ENCODE measurements at regions not wholly inside any gene's neighbourhood (a gene's known extent, or its start where the extent isn't known, plus 50 kb on each side); places are given as distances from the start of the nearest gene placed in this dataset.

DNA sequence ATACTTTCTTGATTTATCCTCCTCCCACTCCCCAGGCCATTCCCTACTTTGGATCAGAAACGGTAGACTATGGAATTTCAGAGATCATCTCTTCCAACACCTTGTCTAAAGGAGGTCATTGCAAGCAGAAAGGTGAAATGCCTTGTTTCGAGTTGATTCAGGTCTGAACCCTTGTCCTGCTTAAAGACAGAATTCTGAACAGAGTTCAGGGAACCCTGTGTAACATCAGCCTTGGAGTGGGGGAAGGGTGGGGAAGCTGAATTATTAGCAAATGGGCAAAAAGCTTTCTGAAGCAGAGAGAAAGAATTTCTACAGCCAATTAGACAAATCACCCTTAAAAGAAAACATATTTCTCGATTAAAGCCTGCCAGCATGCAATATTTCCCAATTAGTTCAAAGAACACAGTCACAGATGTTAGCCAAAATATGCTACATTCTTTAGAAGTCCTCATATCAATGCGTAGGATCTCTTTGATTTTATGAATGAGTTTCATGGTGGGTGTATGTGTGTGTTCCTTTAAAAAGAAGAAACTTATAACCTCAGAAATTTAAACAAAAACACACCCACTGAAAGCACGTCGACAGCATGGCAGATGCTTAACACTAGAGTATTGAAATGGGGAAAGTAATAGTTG, 353.1 kb downstream of the RND3 start:
- ATAC-seq (no peak), DNase-seq (no peak)
- no peak overlapping the region for H3K4me3 Mint-ChIP-seq
- H3K27me3 Mint-ChIP-seq, result no peaks in the 10 kb centered on the region
- H3K36me3 Mint-ChIP-seq (ENCODE audit: low read depth), result no peaks in the 10 kb centered on the region
- H3K9me3 Mint-ChIP-seq, result peaks cover 8% of the 10 kb centered on the region
- no peaks in the 10 kb centered on the region for H3K4me1 Mint-ChIP-seq
- H3K27ac Mint-ChIP-seq, result no peak overlapping the region

DNA sequence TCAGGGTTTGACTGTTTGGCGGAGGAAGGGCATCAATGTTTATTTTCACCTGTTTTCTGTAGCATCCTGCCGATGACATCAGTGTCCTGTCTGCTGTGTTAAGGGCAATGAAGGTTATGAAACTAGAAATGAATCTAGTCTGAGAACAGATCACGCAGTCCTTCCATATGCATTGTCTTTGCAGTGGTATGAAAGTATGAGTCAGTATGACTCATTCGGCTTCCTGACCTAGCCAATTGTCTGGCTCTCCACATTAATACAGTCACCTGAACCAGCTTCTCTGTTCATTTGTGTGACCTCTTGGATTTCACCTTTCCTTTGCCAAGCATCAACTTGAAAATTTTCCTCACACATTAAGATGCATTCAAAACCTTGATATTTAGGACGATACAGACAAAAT, 353.8 kb downstream of the RND3 start:
- Mint-ChIP-seq H3K4me1 (no peaks in the 10 kb centered on the region), H3K36me3 (ENCODE audit: low read depth) (no peaks in the 10 kb centered on the region), H3K27me3 (no peaks in the 10 kb centered on the region), H3K9me3 (peaks cover 9% of the 10 kb centered on the region), H3K27ac (no peak overlapping the region), H3K4me3 (no peak overlapping the region)
- no peak for DNase-seq
- ATAC-seq, result peak; percentile 80

DNA sequence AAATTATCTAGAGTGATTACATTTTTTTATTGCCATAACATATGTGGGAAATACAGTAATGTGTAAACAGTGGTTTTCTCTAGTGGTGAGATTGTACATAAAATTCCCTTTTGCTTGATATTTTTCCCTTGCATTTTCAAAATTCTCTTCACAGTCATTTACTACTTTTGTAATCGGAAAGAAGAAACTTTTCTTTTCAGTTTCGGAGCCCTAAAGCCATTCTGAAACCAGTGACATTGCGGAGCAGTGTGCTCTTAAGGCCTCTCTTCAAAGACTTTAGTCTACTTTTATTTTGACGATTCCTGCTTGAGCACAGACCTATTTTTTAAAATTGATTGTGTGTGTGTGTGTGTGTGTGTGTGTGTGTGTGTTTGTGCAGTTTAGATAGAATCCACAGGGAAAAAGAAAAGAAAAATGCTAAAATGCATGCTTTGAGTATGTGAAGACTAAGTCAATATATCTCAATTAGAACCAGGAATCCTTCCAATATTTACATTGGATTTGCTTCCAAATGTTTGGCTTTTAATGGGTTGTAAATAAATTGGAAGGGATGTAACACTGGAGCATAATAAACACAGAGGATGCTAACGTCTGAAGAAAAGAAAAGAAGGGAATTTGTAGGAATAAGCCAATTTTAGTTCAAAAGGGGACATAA, 357.4 kb downstream of the RND3 start:
- no peak for DNase-seq
- Mint-ChIP-seq H3K4me1 (no peaks in the 10 kb centered on the region), H3K4me3 (no peak overlapping the region), H3K9me3 (peaks cover 7% of the 10 kb centered on the region), H3K27ac (no peak overlapping the region), H3K27me3 (no peaks in the 10 kb centered on the region), H3K36me3 (ENCODE audit: low read depth) (no peaks in the 10 kb centered on the region)
- ATAC-seq, result no peak

DNA sequence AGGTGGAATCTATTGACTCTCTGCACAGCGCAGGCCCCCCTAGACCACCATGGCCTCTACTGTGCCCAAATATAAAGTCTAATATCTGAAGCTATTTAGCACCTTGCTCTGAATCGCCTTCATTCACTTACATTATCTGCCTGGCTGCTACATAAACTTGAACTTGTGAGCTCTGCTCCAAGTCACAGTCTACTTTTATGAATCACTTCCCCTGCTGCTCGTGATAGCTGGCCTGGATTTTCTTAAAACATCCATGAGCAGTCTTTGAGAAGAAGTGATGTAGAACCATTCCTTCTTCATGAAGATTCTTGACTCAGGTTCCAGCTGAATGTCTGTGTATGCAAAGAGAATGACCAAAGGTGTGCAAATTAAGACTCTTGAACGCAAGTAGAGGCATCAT, 359.5 kb downstream of the RND3 start:
- Mint-ChIP-seq H3K27me3 (no peaks in the 10 kb centered on the region), H3K36me3 (ENCODE audit: low read depth) (no peaks in the 10 kb centered on the region), H3K4me1 (no peaks in the 10 kb centered on the region), H3K4me3 (no peak overlapping the region), H3K9me3 (peaks cover 7% of the 10 kb centered on the region), H3K27ac (no peak overlapping the region)
- ATAC-seq (no peak), DNase-seq (no peak)

DNA sequence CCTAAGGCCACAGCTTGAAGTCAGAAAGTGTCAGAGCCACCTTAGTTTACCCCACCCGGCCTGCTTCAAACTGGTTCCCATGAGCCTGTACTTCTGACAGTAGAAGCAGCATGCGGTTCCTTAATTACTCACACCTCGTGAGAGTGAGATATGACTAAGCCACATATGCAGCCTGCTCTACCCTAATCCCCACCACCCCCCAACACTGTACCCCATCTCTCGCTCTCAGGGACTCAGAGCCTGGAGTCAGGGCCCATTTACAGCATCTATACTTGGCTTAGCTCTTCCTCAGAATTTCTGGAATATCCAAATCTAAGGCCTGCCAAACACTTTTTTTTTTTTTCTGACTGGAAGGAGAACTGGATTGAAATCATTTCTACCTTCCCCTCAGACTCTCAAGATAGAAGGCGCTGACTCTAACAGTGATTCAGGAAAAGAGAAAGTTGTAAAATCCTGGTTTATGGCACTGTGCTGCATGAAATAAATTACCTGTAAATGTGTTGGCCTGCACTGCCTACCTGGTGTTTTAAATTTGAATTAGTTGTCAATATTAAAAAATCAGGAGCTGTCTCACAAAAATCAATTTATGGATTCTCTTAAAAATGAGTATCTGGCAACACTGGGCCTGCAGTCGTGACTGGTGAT, 360.0 kb downstream of the RND3 start:
- H3K27me3 Mint-ChIP-seq, result no peaks in the 10 kb centered on the region
- no peak for DNase-seq

DNA sequence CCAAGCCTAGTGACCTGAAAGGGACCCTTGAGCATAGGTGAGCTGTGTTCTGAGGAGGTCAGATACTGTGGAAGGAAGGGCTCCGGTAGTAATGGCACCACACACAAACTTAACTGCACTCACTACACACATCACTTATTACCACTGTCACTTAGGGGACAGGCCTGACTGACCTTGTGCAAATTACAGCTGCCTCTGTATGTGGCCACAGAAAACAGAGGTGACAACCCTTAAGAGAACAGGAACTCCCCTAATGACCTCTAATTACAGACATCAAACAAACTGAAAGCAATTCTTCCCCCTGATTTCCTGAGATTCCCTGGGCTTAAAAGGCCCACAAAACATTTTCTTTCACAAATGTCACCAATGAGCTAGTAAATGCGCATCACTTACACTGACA, 360.6 kb downstream of the RND3 start:
- H3K27ac Mint-ChIP-seq, result no peak overlapping the region
- H3K4me3 Mint-ChIP-seq, result no peak overlapping the region
- H3K4me1 Mint-ChIP-seq, result no peaks in the 10 kb centered on the region
- H3K27me3 Mint-ChIP-seq, result no peaks in the 10 kb centered on the region
- H3K9me3 Mint-ChIP-seq, result peaks cover 7% of the 10 kb centered on the region
- no peaks in the 10 kb centered on the region for H3K36me3 Mint-ChIP-seq (ENCODE audit: low read depth)
- ATAC-seq, result no peak
- DNase-seq, result no peak

More for the DNA sequence above, 360.0 kb downstream of the RND3 start:
- no peaks in the 10 kb centered on the region for H3K36me3 Mint-ChIP-seq (ENCODE audit: low read depth)
- no peaks in the 10 kb centered on the region for H3K4me1 Mint-ChIP-seq
- H3K4me3 Mint-ChIP-seq, result no peak overlapping the region
- H3K9me3 Mint-ChIP-seq, result peaks cover 7% of the 10 kb centered on the region
- H3K27ac Mint-ChIP-seq, result no peak overlapping the region
- ATAC-seq, result no peak

DNA sequence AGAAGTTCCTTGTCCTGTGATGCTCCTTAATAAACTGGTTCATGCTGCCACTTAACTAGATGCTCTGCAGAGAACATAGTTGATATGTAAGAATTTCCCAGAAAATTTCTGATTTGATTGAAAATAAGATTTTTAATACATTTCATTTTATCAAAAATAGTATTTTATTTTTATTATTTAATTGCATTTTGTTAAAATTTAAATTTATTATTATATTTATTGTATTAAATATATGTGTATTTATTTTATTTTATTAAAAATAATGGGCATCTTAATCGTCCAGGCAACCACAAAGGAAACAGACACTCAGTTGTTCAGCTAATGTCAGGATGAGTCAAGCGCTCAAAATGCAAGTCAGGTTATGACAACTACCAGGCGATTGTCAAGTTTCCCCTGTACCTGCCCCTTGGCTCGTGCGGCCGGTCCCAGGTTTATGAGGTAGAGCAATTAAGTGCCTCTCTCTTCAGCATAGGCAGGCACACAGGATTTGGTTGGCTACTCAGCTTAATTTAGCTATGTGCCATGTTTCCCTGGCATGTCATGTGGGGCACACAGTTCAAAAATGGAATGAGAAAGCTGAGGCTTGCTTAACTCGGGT, 361.2 kb downstream of the RND3 start:
- no peak for DNase-seq
- H3K27ac Mint-ChIP-seq, result no peak overlapping the region
- H3K36me3 Mint-ChIP-seq (ENCODE audit: low read depth), result no peaks in the 10 kb centered on the region
- no peaks in the 10 kb centered on the region for H3K4me1 Mint-ChIP-seq
- no peaks in the 10 kb centered on the region for H3K27me3 Mint-ChIP-seq
- no peak overlapping the region for H3K4me3 Mint-ChIP-seq
- no peak for ATAC-seq
- H3K9me3 Mint-ChIP-seq, result peaks cover 7% of the 10 kb centered on the region

DNA sequence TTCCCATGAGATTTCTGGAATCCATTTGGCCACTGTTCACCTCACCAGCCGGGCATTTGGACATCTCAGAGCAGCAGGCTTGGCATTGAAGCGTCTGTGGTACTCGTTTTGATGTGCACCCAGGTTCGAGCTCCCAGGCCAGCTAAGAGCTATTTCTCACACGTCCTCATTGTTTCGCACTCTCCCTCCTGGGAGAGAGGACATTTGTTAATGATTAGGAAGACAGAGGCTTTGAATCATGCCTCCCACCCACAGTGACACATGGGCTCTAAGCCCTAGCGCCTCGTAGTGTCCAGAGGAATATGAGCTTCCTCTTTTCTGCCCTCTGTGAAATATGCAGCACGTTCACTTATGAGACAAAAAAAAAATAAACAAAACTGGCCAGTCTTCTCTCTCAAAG, 361.8 kb downstream of the RND3 start:
- Mint-ChIP-seq H3K36me3 (ENCODE audit: low read depth) (no peaks in the 10 kb centered on the region), H3K27me3 (no peaks in the 10 kb centered on the region), H3K4me3 (no peak overlapping the region), H3K27ac (no peak overlapping the region), H3K9me3 (peaks cover 7% of the 10 kb centered on the region), H3K4me1 (no peaks in the 10 kb centered on the region)
- no peak for ATAC-seq
- DNase-seq, result no peak

DNA sequence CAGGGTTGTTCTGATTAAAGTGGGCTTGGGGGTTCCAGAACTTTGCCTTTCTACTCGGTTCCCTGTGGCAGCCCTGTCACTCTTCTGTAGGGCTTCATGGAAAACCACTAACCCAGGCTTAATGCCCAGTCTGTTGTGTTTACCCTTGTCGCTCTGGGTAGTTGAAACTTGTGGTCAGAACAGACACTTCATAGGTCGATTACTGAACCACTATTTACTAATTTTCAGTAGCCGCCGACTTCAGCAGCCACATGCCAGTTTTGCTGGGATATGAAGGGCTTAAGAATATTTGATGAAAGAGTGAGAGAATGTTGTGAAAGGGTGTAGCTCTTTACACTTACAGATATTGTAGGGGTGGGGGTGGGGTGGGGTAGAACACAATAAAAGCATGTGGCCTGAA, 362.3 kb downstream of the RND3 start:
- Mint-ChIP-seq H3K36me3 (ENCODE audit: low read depth) (no peaks in the 10 kb centered on the region), H3K4me1 (no peaks in the 10 kb centered on the region), H3K27me3 (no peaks in the 10 kb centered on the region), H3K9me3 (peaks cover 7% of the 10 kb centered on the region), H3K4me3 (no peak overlapping the region), H3K27ac (no peak overlapping the region)
- DNase-seq, result no peak
- ATAC-seq, result no peak

DNA sequence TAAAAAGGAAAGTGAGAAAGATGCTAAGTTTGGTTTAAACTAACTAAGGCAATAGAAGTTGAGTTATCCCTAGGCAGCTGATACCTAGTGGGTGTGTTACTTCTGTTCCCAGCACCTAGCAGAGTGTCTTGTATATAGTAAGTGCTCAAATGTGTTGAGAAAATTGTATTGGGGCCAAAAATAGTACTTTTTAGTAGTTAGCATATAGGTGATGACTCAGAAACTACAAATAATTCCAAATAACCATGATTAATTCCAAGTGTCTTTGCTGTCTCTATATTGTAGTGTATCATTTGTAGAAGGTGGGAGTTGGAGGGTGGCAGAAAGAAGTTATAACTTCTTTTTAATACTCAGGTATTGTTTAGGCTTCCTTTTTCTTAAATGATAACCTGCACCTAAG, 362.7 kb downstream of the RND3 start:
- Mint-ChIP-seq H3K27ac (no peak overlapping the region), H3K9me3 (peaks cover 7% of the 10 kb centered on the region), H3K4me3 (no peak overlapping the region), H3K4me1 (no peaks in the 10 kb centered on the region), H3K36me3 (ENCODE audit: low read depth) (no peaks in the 10 kb centered on the region), H3K27me3 (no peaks in the 10 kb centered on the region)
- ATAC-seq (no peak), DNase-seq (no peak)

DNA sequence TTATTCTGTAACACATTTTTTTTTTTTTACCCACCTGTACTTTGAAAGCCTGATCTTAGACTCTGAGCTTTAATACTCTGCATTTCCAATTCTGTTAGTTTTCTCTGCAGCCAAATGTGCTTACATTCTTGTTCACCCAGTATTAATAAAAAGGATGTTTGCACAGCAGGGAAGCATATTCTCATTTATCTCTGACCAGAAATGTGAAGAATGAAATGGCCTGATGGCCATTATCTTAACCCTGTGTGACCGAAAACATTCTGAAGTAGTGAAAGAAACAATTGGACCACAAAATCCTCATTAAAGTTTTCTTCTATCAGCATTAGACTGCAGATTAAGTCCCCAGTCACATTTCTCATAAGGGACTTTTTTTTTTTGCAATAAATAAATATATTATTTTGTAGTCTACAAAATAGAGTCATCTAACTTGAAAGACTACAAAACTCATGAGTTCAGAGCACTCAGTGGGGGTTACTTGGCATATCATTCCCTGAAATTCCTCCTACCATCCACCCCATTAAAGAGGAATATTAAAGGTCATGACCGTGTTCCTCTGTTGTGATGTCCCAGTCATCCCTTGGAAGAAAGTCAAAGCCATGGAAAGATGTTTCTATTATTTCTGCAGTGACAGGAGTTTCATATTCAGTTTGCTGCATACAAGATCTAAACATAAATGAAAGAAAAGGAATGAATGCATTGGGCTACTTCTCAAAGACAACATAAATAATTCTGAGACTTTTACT, 364.4 kb downstream of the RND3 start:
- Mint-ChIP-seq H3K27ac (no peak overlapping the region), H3K4me1 (no peaks in the 10 kb centered on the region), H3K27me3 (no peaks in the 10 kb centered on the region), H3K4me3 (no peak overlapping the region), H3K36me3 (ENCODE audit: low read depth) (no peaks in the 10 kb centered on the region), H3K9me3 (no peaks in the 10 kb centered on the region)
- DNase-seq, result no peak
- no peak for ATAC-seq

DNA sequence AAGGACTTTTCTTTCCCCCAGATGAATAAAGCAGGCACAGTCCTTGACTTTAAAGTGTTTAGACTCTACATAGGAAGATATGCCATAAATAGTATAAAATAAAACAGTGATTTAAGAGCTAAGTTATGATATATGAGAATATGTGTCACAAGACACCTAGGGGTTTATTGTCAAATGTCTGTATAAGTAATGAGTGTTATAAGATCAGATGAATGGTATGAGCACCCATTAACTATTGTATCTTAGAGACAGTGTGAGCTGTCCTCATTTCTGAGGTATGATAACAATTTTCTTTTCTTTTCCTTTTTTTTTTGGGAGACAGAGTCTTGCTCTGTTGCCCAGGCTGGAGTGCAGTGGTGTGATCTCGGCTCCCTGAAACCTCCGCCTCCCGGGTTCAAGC, 365.3 kb downstream of the RND3 start:
- H3K27ac Mint-ChIP-seq, result no peak overlapping the region
- H3K36me3 Mint-ChIP-seq (ENCODE audit: low read depth), result no peaks in the 10 kb centered on the region
- DNase-seq, result no peak
- H3K4me3 Mint-ChIP-seq, result no peak overlapping the region
- H3K4me1 Mint-ChIP-seq, result no peaks in the 10 kb centered on the region
- no peaks in the 10 kb centered on the region for H3K27me3 Mint-ChIP-seq
- H3K9me3 Mint-ChIP-seq, result no peaks in the 10 kb centered on the region
- ATAC-seq, result no peak

DNA sequence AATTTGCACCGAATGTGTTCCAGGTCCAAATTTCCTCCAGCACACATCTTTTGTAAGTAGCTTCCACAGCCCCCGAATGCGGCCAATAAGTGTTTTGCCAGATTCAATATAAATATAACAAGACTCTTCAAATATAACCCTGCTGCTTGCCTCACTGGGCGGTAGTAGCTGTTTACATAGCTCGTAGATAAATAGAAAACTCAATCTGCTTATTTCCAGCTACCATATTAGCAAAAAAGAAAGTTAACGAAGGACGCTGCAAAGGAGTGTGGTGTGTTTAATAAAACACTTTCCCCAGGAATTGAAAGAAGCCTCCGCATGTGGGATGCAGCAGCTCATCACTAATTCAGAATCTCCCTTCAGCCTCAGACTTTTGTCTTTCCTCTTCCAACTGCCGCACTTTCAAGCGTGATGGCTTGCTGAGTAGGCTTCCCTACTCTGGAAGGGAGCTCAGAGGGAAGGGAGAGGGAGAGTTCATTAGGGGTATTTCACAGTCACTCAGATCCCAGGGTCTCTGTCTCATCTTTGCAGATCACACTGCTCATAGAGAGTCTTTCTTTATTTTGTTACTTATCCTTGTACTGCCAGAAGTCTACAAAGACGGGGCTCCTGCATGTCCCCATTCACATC, 367.0 kb downstream of the RND3 start:
- Mint-ChIP-seq H3K27me3 (no peaks in the 10 kb centered on the region), H3K9me3 (no peaks in the 10 kb centered on the region), H3K36me3 (ENCODE audit: low read depth) (no peaks in the 10 kb centered on the region), H3K4me1 (no peaks in the 10 kb centered on the region), H3K4me3 (no peak overlapping the region), H3K27ac (no peak overlapping the region)
- DNase-seq, result no peak
- no peak for ATAC-seq

DNA sequence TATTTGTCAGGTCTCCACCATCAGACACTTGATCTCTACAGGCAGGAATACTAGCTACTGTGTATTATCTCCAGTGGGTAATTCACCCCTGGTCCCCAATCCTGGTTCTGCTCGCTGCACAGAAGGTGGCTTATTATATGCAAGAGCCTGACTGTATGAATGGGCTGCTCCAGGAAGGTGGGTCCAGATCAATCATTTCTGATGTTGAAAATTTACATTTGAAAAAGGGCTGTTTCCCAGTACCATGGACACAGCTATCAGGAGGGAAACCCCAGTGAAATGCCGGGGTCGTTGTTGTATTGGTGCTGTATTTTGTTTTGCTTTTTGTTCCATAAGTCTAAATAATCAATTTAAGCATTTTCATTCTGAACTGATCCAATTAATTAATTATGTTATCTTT, 367.6 kb downstream of the RND3 start:
- Mint-ChIP-seq H3K4me3 (no peak overlapping the region), H3K36me3 (ENCODE audit: low read depth) (no peaks in the 10 kb centered on the region), H3K27me3 (no peaks in the 10 kb centered on the region), H3K9me3 (no peaks in the 10 kb centered on the region), H3K4me1 (no peaks in the 10 kb centered on the region), H3K27ac (no peak overlapping the region)
- ATAC-seq (no peak), DNase-seq (no peak)
